Keratinocyte (primary cell): ENCODE measurements at regions not wholly inside any gene's neighbourhood (a gene's known extent, or its start where the extent isn't known, plus 50 kb on each side); places are given as distances from the start of the nearest gene placed in this dataset.
"Not testable (repeated sequence)": the region's sequence is repeated elsewhere in the genome, so short reads cannot be mapped to it uniquely, and the experiment has no call there.

Source experiments
- DNase-seq: peaks from one replicate; pipeline ENCODE4 v3.0.0-alpha.2; 2011; ENCODE audit warnings: low read depth, missing footprints, low spot score
- FAIRE-seq: peaks from 2 replicates; lab custom pipeline; 2011; peaks lifted over from hg19 to GRCh38; lab: Jason Lieb, UNC
- H2AFZ ChIP-seq: 2 replicates; pipeline ENCODE4 v1.6.0; 2012; ENCODE audit warnings: low read length, control low read depth, inconsistent platforms; ENCODE audit not compliant: control insufficient read depth
- H3K27ac ChIP-seq: 2 replicates; pipeline ENCODE4 v1.5.1; 2011; ENCODE audit warnings: low read length; ENCODE audit not compliant: control insufficient read depth, insufficient read depth
- H3K27me3 ChIP-seq: 3 replicates; pipeline ENCODE4 v1.6.0; 2011; ENCODE audit warnings: low read length; ENCODE audit not compliant: control insufficient read depth, insufficient read depth; ENCODE audit errors: extremely low read depth
- H3K36me3 ChIP-seq, 2 experiments: 2 replicates in 1 of 2; 3 replicates in 1 of 2; pipeline ENCODE4 v1.5.1; 2011; ENCODE audit warnings: low read length in 2 of 2, mild to moderate bottlenecking in 1 of 2; ENCODE audit not compliant: control insufficient read depth in 2 of 2, insufficient read depth in 2 of 2; ENCODE audit errors: extremely low read depth in 1 of 2
- H3K4me1 ChIP-seq: 3 replicates; pipeline ENCODE4 v1.5.1; 2011; ENCODE audit warnings: low read length; ENCODE audit not compliant: control insufficient read depth, insufficient read depth; ENCODE audit errors: extremely low read depth
- H3K4me2 ChIP-seq: 3 replicates; pipeline ENCODE4 v1.6.0; 2011; ENCODE audit warnings: low read depth, low read length; ENCODE audit not compliant: control insufficient read depth, insufficient read depth; ENCODE audit errors: extremely low read depth
- H3K4me3 ChIP-seq, 3 experiments: fragments of 200-600 bp in 1 of 3; sonication (generic) in 1 of 3; 2 replicates in 2 of 3; 3 replicates in 1 of 3; pipeline ENCODE4 v1.5.1; 2011 to 2016; ENCODE audit warnings: low read length in 3 of 3, mild to moderate bottlenecking in 3 of 3, control low read depth in 2 of 3, inconsistent platforms in 1 of 3, low read depth in 1 of 3, mixed read lengths in 1 of 3, mixed run types in 1 of 3, moderate library complexity in 1 of 3; ENCODE audit not compliant: control insufficient read depth in 2 of 3, insufficient read depth in 2 of 3; ENCODE audit errors: extremely low read depth in 1 of 3
- H3K79me2 ChIP-seq: 2 replicates; pipeline ENCODE4 v1.6.0; 2012; ENCODE audit warnings: low read length; ENCODE audit not compliant: control insufficient read depth, insufficient read depth
- H3K9ac ChIP-seq: 3 replicates; pipeline ENCODE4 v1.6.0; 2011; ENCODE audit warnings: low read length; ENCODE audit not compliant: control insufficient read depth, insufficient read depth; ENCODE audit errors: extremely low read depth
- H3K9me1 ChIP-seq: 3 replicates; pipeline ENCODE4 v1.6.0; 2011; ENCODE audit warnings: low read length; ENCODE audit not compliant: control insufficient read depth, insufficient read depth; ENCODE audit errors: extremely low read depth
- H3K9me3 ChIP-seq: 2 replicates; pipeline ENCODE4 v1.5.1; 2012; ENCODE audit warnings: low read depth, low read length; ENCODE audit not compliant: control insufficient read depth
- H4K20me1 ChIP-seq: 3 replicates; pipeline ENCODE4 v1.6.0; 2011; ENCODE audit warnings: low read length; ENCODE audit not compliant: control insufficient read depth, insufficient read depth; ENCODE audit errors: extremely low read depth
- CTCF ChIP-seq, 3 experiments: IDR thresholded peaks in 1 of 3; conservative IDR thresholded peaks in 1 of 3; optimal IDR thresholded peaks in 1 of 3; 2 replicates in 2 of 3; 3 replicates in 1 of 3; pipeline versions ENCODE3 to v1.5.1; 2011; ENCODE audit warnings: low read length in 3 of 3, mild to moderate bottlenecking in 3 of 3, moderate library complexity in 2 of 3, control low read depth in 1 of 3, inconsistent platforms in 1 of 3; ENCODE audit not compliant: insufficient read depth in 2 of 3; ENCODE audit errors: extremely low read depth in 1 of 3
- EZH2 ChIP-seq: IDR thresholded peaks from one replicate; pipeline ENCODE4 v1.6.1; 2012; ENCODE audit warnings: inconsistent platforms, mild to moderate bottlenecking, low read length, moderate library complexity
- dilution Hi-C: fragments of 300-500 bp; cut with MboI; formaldehyde crosslinking; loops from one replicate; pipeline ENCODE4 v1.7.0; 2020; ENCODE audit warnings: low sequenced_read_pairs; ENCODE audit not compliant: extremely low pct_ligation_motif_present

DNA sequence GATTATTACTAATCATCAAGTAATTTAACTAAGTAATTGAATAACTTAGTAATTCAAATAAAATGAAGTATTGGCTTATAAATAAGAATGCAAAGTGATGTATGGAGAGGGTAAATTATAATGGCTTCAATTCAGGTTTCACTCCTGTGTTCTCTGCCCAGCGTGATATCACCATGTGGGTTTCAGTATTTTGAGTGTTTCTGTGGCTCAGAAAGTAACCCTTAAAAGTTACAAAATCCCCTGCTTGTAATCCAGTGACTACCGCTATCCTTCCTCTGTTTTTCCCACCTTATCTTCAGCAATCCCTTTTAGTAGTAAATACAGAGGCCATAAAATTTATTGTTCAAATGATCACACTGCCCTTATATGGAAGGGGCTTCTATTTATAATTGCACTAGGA lies 316.4 kb upstream of the CFAP20DC start:
- Histone ChIP-seq H3K79me2 (no peaks in the 10 kb centered on the region), H3K4me2 (no peak overlapping the region), H3K27ac (no peak overlapping the region), H2AFZ (no peak overlapping the region), H3K36me3 (no peaks in the 10 kb centered on the region), H3K9me3 (no peaks in the 10 kb centered on the region), H3K9ac (no peak overlapping the region), H4K20me1 (no peaks in the 10 kb centered on the region), H3K4me1 (no peaks in the 10 kb centered on the region), H3K27me3 (no peaks in the 10 kb centered on the region), H3K4me3 (no peak overlapping the region), H3K9me1 (no peaks in the 10 kb centered on the region)
- DNase-seq (no peak), FAIRE-seq (no peak)
- dilution Hi-C loops = no loop called here
- TF ChIP-seq CTCF (optimal IDR thresholded peaks at IDR 0.05 in 1 of 3, IDR thresholded peaks at IDR 0.05 in 1 of 3, conservative IDR thresholded peaks at IDR 0.05 in 1 of 3; ENCODE audit: extremely low read depth in 1 of 3, insufficient read depth in 2 of 3, low read length in 3 of 3) = no peak
- no peak for TF ChIP-seq EZH2

- dilution Hi-C loops = no loop called here
- H3K9me3 ChIP-seq = no peaks in the 10 kb centered on the region
- FAIRE-seq (no peak), DNase-seq (no peak)
- no peaks in the 10 kb centered on the region for H3K4me1 ChIP-seq
- H3K4me2 ChIP-seq = no peak overlapping the region
- H2AFZ ChIP-seq = no peak overlapping the region
- no peaks in the 10 kb centered on the region for H3K9me1 ChIP-seq
- no peak overlapping the region for H3K27ac ChIP-seq
- H3K4me3 ChIP-seq = no peak overlapping the region
- no peaks in the 10 kb centered on the region for H3K36me3 ChIP-seq
- no peaks in the 10 kb centered on the region for H3K79me2 ChIP-seq
- no peak overlapping the region for H3K9ac ChIP-seq
- no peaks in the 10 kb centered on the region for H4K20me1 ChIP-seq
- no peaks in the 10 kb centered on the region for H3K27me3 ChIP-seq
- no peak for TF ChIP-seq EZH2
- TF ChIP-seq CTCF (optimal IDR thresholded peaks at IDR 0.05 in 1 of 3, IDR thresholded peaks at IDR 0.05 in 1 of 3, conservative IDR thresholded peaks at IDR 0.05 in 1 of 3; ENCODE audit: extremely low read depth in 1 of 3, insufficient read depth in 2 of 3, low read length in 3 of 3) = no peak
Observed at GRCh38 chr3:59364496-59364895, 314.7 kb upstream of the CFAP20DC start.

DNA sequence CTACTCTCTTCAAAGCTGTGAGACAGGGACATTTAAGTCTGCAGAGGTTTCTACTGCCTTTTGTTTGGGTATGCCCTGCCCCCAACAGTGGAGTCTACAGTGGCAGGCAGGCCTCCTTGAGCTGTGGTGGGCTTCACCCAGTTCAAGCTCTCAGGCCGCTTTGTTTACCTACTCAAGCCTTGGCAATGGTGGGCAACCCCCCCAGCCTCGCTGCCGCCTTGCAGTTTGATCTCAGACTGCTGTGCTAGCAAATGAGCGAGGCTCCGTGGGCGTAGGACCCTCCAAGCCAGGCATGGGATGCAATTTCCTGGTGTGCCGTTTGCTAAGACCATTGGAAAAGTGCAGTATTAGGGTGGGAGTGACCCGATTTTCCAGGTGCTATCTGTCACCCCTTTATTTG lies 310.5 kb upstream of the CFAP20DC start:
- H3K27ac ChIP-seq, H3K4me1 ChIP-seq, H2AFZ ChIP-seq, DNase-seq, H3K27me3 ChIP-seq, H3K4me2 ChIP-seq, H3K9me3 ChIP-seq, H3K79me2 ChIP-seq, H3K4me3 ChIP-seq, H3K9ac ChIP-seq, FAIRE-seq, dilution Hi-C loops, H3K9me1 ChIP-seq, H4K20me1 ChIP-seq, H3K36me3 ChIP-seq: not testable (repeated sequence)
